CD4-positive, alpha-beta T cell treated with Interferon gamma for 1 hour (primary cell): ENCODE measurements at regions not wholly inside any gene's neighbourhood (a gene's known extent, or its start where the extent isn't known, plus 50 kb on each side); places are given as distances from the start of the nearest gene placed in this dataset.
"Not testable (repeated sequence)": the region's sequence is repeated elsewhere in the genome, so short reads cannot be mapped to it uniquely, and the experiment has no call there.

Experiments
- DNase-seq: peaks from one replicate; pipeline ENCODE4 v3.0.0-alpha.2; 2020

GRCh38 chr1:195327361-195327760 is 1280.9 kb downstream of the KCNT2 start:
- DNase-seq, result no peak

- DNase-seq, result no peak
Observed at GRCh38 chr1:195326325-195326724, 1281.9 kb downstream of the KCNT2 start.

GRCh38 chr1:195325181-195325580 is 1283.1 kb downstream of the KCNT2 start:
- DNase-seq, result no peak

- no peak for DNase-seq
Observed at GRCh38 chr1:195306281-195306680, 1302.0 kb downstream of the KCNT2 start.

- DNase-seq, result no peak
Observed at GRCh38 chr1:195294911-195295310, 1313.3 kb downstream of the KCNT2 start.

- DNase-seq, result no peak
Observed at GRCh38 chr1:195278644-195279043, 1329.6 kb downstream of the KCNT2 start.

- DNase-seq, result no peak
Observed at GRCh38 chr1:195275710-195276109, 1332.5 kb downstream of the KCNT2 start.

GRCh38 chr1:195251900-195252299 is 1356.3 kb downstream of the KCNT2 start:
- DNase-seq, result no peak

- DNase-seq, result no peak
Observed at GRCh38 chr1:195243492-195243891, 1364.7 kb downstream of the KCNT2 start.

GRCh38 chr1:195241066-195241465 is 1367.2 kb downstream of the KCNT2 start:
- DNase-seq, result no peak

GRCh38 chr1:195238313-195238712 is 1369.9 kb downstream of the KCNT2 start:
- DNase-seq, result no peak

- DNase-seq, result no peak
Observed at GRCh38 chr1:195236991-195237889, 1371.0 kb downstream of the KCNT2 start.

- no peak for DNase-seq
Observed at GRCh38 chr1:195218428-195219212, 1389.6 kb downstream of the KCNT2 start.

- no peak for DNase-seq
Observed at GRCh38 chr1:195202241-195202640, 1406.0 kb downstream of the KCNT2 start.

- DNase-seq, result no peak
Observed at GRCh38 chr1:195200772-195201171, 1407.5 kb downstream of the KCNT2 start.

- DNase-seq, result no peak
Observed at GRCh38 chr1:195197116-195197515, 1411.1 kb downstream of the KCNT2 start.

- no peak for DNase-seq
Observed at GRCh38 chr1:195195423-195196057, 1412.7 kb downstream of the KCNT2 start.

GRCh38 chr1:195193134-195193533 is 1415.1 kb downstream of the KCNT2 start:
- no peak for DNase-seq

GRCh38 chr1:195188821-195189220 is 1419.4 kb downstream of the KCNT2 start:
- DNase-seq, result no peak

GRCh38 chr1:195186544-195186943 is 1421.7 kb downstream of the KCNT2 start:
- DNase-seq, result no peak

- no peak for DNase-seq
Observed at GRCh38 chr1:195185736-195186135, 1422.5 kb downstream of the KCNT2 start.

GRCh38 chr1:195185321-195185720 is 1422.9 kb downstream of the KCNT2 start:
- no peak for DNase-seq

- DNase-seq, result no peak
Observed at GRCh38 chr1:195173753-195174152, 1434.5 kb downstream of the KCNT2 start.

- DNase-seq, result not testable (repeated sequence)
Observed at GRCh38 chr1:195159795-195160194, 1448.4 kb downstream of the KCNT2 start.
